H9 (cell line): ENCODE measurements at regions not wholly inside any gene's neighbourhood (a gene's known extent, or its start where the extent isn't known, plus 50 kb on each side); places are given as distances from the start of the nearest gene placed in this dataset.

Experiments
- DNase-seq: peaks from one replicate; pipeline ENCODE4 v3.0.0-alpha.2; 2017
- H2AFZ ChIP-seq: one replicate; pipeline ENCODE4 v1.6.1; 2013; ENCODE audit warnings: mild to moderate bottlenecking, low read length, control low read depth, moderate library complexity
- H2AK5ac ChIP-seq: 2 replicates; pipeline ENCODE4 v1.6.1; 2013; ENCODE audit warnings: low read length, control low read depth, mixed read lengths; ENCODE audit not compliant: insufficient read length
- H2BK120ac ChIP-seq: one replicate; pipeline ENCODE4 v1.6.1; 2013; ENCODE audit warnings: low read depth, mild to moderate bottlenecking, low read length, control low read depth, inconsistent platforms; ENCODE audit not compliant: poor library complexity, severe bottlenecking
- H2BK12ac ChIP-seq: 2 replicates; pipeline ENCODE4 v1.6.1; 2013; ENCODE audit warnings: low read length, control low read depth, mixed read lengths, low read depth; ENCODE audit not compliant: insufficient read length
- H2BK15ac ChIP-seq: 2 replicates; pipeline ENCODE4 v1.6.1; 2013; ENCODE audit warnings: low read depth, low read length, control low read depth
- H2BK20ac ChIP-seq: one replicate; pipeline ENCODE4 v1.6.1; 2013; ENCODE audit warnings: low read depth, mild to moderate bottlenecking, low read length, control low read depth, inconsistent platforms; ENCODE audit not compliant: poor library complexity, severe bottlenecking
- H2BK5ac ChIP-seq: 2 replicates; pipeline ENCODE4 v1.6.1; 2013; ENCODE audit warnings: low read length, control low read depth, mixed read lengths; ENCODE audit not compliant: insufficient read length
- H3K14ac ChIP-seq: 2 replicates; pipeline ENCODE4 v1.6.1; 2013; ENCODE audit warnings: low read length, control low read depth; ENCODE audit not compliant: insufficient read depth
- H3K18ac ChIP-seq: 2 replicates; pipeline ENCODE4 v1.6.1; 2013; ENCODE audit warnings: low read depth, mild to moderate bottlenecking, mixed read lengths, low read length, control low read depth; ENCODE audit not compliant: insufficient read length
- H3K23ac ChIP-seq: 2 replicates; pipeline ENCODE4 v1.6.1; 2013; ENCODE audit warnings: low read length, control low read depth, mixed read lengths, low read depth; ENCODE audit not compliant: insufficient read length
- H3K23me2 ChIP-seq: 2 replicates; pipeline ENCODE4 v1.6.1; 2013; ENCODE audit warnings: low read depth, mild to moderate bottlenecking, mixed read lengths, low read length, control low read depth; ENCODE audit not compliant: insufficient read length, poor library complexity, severe bottlenecking
- H3K27ac ChIP-seq: 2 replicates; pipeline ENCODE4 v1.5.1; 2013; ENCODE audit warnings: low read length, control low read depth, mixed read lengths, low read depth; ENCODE audit not compliant: insufficient read length
- H3K27me3 ChIP-seq: 2 replicates; pipeline ENCODE4 v1.6.1; 2013; ENCODE audit warnings: low read length, control low read depth, inconsistent platforms; ENCODE audit not compliant: insufficient read depth
- H3K4ac ChIP-seq: 2 replicates; pipeline ENCODE4 v1.6.1; 2013; ENCODE audit warnings: low read depth, mild to moderate bottlenecking, control low read depth, inconsistent platforms, low read length, moderate library complexity
- H3K4me1 ChIP-seq: 2 replicates; pipeline ENCODE4 v1.6.1; 2013; ENCODE audit warnings: low read length, control low read depth, inconsistent platforms; ENCODE audit not compliant: insufficient read depth
- H3K4me2 ChIP-seq: 2 replicates; pipeline ENCODE4 v1.6.1; 2013; ENCODE audit warnings: low read length, control low read depth, mixed read lengths; ENCODE audit not compliant: insufficient read length, insufficient read depth
- H3K56ac ChIP-seq: 2 replicates; pipeline ENCODE4 v1.6.1; 2013; ENCODE audit warnings: low read depth, mild to moderate bottlenecking, mixed read lengths, low read length, control low read depth; ENCODE audit not compliant: insufficient read length
- H3K79me1 ChIP-seq: 2 replicates; pipeline ENCODE4 v1.6.1; 2013; ENCODE audit warnings: low read depth, mild to moderate bottlenecking, moderate library complexity, low read length, control low read depth, inconsistent platforms; ENCODE audit not compliant: insufficient read depth, poor library complexity, severe bottlenecking
- H3K79me2 ChIP-seq: 2 replicates; pipeline ENCODE4 v1.6.1; 2013; ENCODE audit warnings: low read length, control low read depth, inconsistent platforms; ENCODE audit not compliant: insufficient read depth
- H3K9ac ChIP-seq: 2 replicates; pipeline ENCODE4 v1.6.1; 2013; ENCODE audit warnings: low read length, control low read depth, mixed read lengths; ENCODE audit not compliant: insufficient read length; ENCODE audit errors: extremely low read depth
- H3K9me3 ChIP-seq: one replicate; pipeline ENCODE4 v1.6.1; 2013; ENCODE audit warnings: low read depth, low read length, inconsistent platforms; ENCODE audit not compliant: control insufficient read depth
- H3T11ph ChIP-seq: one replicate; pipeline ENCODE4 v1.6.1; 2013; ENCODE audit warnings: mild to moderate bottlenecking, low read length, control low read depth, inconsistent platforms
- H4K20me1 ChIP-seq: one replicate; pipeline ENCODE4 v1.6.1; 2013; ENCODE audit not compliant: control insufficient read depth, insufficient read length, insufficient read depth
- H4K5ac ChIP-seq: 2 replicates; pipeline ENCODE4 v1.6.1; 2013; ENCODE audit warnings: low read depth, mild to moderate bottlenecking, mixed read lengths, low read length, control low read depth; ENCODE audit not compliant: insufficient read length
- H4K8ac ChIP-seq: replicated peaks from 2 replicates; pipeline ENCODE4 v1.6.1; 2013; ENCODE audit warnings: low read length, control low read depth, mixed read lengths, low read depth; ENCODE audit not compliant: insufficient read length
- H4K91ac ChIP-seq: 2 replicates; pipeline ENCODE4 v1.6.1; 2013; ENCODE audit warnings: low read depth, mild to moderate bottlenecking, moderate library complexity, mixed read lengths, low read length, control low read depth; ENCODE audit not compliant: insufficient read length
- H3K27ac Mint-ChIP-seq, 3 experiments: 2 replicates in 2 of 3; 3 replicates in 1 of 3; pipeline ENCODE4 v1.8.0; 2020 to 2021; ENCODE audit warnings: mixed read lengths in 3 of 3, mild to moderate bottlenecking in 1 of 3, moderate library complexity in 1 of 3
- H3K27me3 Mint-ChIP-seq: 2 replicates; pipeline ENCODE4 v1.8.0; 2021; ENCODE audit warnings: low read depth, mild to moderate bottlenecking, moderate library complexity, mixed read lengths
- H3K36me3 Mint-ChIP-seq, 3 experiments: 2 replicates in 2 of 3; 3 replicates in 1 of 3; pipeline ENCODE4 v1.8.0; 2020 to 2021; ENCODE audit warnings: low read depth in 3 of 3, mixed read lengths in 3 of 3; ENCODE audit not compliant: insufficient read depth in 1 of 3
- H3K4me1 Mint-ChIP-seq, 2 experiments: 2 replicates each; pipeline ENCODE4 v1.8.0; 2020; ENCODE audit warnings: mixed read lengths in 2 of 2
- H3K4me3 Mint-ChIP-seq, 2 experiments: 2 replicates in 1 of 2; 3 replicates in 1 of 2; pipeline ENCODE4 v1.8.0; 2020 to 2021; ENCODE audit warnings: mild to moderate bottlenecking in 2 of 2, mixed read lengths in 2 of 2, moderate library complexity in 1 of 2
- H3K9me3 Mint-ChIP-seq, 2 experiments: 2 replicates in 1 of 2; 3 replicates in 1 of 2; pipeline ENCODE4 v1.8.0; 2020; ENCODE audit warnings: mild to moderate bottlenecking in 2 of 2, mixed read lengths in 2 of 2, moderate library complexity in 1 of 2
- WGBS: extraction: QIAGEN DNeasy Blood & Tissue Kit; methylation state at CpG from one replicate; pipeline ENCODE4 v1.1.7; 2013; ENCODE audit warnings: missing lambda C conversion rate, low lambda C conversion rate, mixed read lengths; ENCODE audit not compliant: insufficient read length; ENCODE audit errors: extremely low coverage; 5-methylcytosine and 5-hydroxymethylcytosine counted together
- TF ChIP-seq, protein P1 (sequence below): fragments of 200-600 bp; sonication (generic); conservative IDR thresholded peaks from 3 replicates; pipeline ENCODE4 v1.8.0; 2021; ENCODE audit warnings: antibody characterized with exemption, mild to moderate bottlenecking

DNA sequence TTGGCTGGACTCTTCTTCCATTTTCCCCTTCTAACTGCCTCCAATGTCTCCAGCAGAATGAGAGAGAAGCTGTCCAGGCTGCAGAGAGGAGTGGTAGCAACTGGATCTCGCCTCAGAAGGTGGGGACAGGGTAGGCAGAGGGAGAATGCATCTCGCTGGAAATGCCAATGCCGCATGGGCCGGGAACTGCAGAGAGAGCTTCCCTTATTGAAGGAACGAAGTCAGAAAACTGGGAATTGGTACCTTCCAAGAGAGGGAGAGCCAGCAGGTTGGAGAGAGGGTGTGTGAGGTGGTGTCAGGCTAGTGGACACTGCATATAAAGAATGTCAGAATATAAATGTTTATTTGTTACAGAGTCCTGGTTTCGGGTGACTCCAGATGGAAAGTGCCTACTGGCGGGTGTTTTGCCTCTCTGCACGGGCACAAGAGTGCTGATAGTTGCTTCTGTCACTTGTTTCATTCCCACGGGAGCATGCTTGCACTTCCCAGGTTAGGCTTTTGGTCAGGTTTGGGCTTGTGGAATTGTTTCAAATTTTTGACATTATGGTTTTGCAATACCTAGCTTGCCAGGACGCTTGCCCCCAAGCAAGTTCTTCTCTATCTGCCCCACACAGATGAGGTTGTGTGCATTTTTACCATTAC is 156.8 kb upstream of the STS start:
- no peak overlapping the region for H2BK5ac ChIP-seq
- no peaks in the 10 kb centered on the region for H3K79me1 ChIP-seq
- no peak overlapping the region for H4K5ac ChIP-seq
- no peak overlapping the region for H3K9ac ChIP-seq
- peaks cover 12% of the 10 kb centered on the region for H3K9me3 ChIP-seq
- H3T11ph ChIP-seq, result no peak overlapping the region
- no peaks in the 10 kb centered on the region for H4K20me1 ChIP-seq
- H3K14ac ChIP-seq, result no peak overlapping the region
- peaks cover 14% of the 10 kb centered on the region for H3K4me1 ChIP-seq
- no peak overlapping the region for H2AK5ac ChIP-seq
- H3K18ac ChIP-seq, result no peak overlapping the region
- DNase-seq, result no peak
- H3K27me3 ChIP-seq, result no peaks in the 10 kb centered on the region
- TF ChIP-seq, protein P1, sequence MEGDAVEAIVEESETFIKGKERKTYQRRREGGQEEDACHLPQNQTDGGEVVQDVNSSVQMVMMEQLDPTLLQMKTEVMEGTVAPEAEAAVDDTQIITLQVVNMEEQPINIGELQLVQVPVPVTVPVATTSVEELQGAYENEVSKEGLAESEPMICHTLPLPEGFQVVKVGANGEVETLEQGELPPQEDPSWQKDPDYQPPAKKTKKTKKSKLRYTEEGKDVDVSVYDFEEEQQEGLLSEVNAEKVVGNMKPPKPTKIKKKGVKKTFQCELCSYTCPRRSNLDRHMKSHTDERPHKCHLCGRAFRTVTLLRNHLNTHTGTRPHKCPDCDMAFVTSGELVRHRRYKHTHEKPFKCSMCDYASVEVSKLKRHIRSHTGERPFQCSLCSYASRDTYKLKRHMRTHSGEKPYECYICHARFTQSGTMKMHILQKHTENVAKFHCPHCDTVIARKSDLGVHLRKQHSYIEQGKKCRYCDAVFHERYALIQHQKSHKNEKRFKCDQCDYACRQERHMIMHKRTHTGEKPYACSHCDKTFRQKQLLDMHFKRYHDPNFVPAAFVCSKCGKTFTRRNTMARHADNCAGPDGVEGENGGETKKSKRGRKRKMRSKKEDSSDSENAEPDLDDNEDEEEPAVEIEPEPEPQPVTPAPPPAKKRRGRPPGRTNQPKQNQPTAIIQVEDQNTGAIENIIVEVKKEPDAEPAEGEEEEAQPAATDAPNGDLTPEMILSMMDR, result no peak
- H3K56ac ChIP-seq, result no peak overlapping the region
- H2BK15ac ChIP-seq, result no peak overlapping the region
- H3K27ac ChIP-seq, result no peak overlapping the region
- no peak overlapping the region for H2AFZ ChIP-seq
- Mint-ChIP-seq H3K4me3 (no peak overlapping the region), H3K27me3 (no peaks in the 10 kb centered on the region), H3K9me3 (peaks cover 17% of the 10 kb centered on the region in 2 experiments), H3K36me3 (peaks cover 9 to 22% (median 11%) of the 10 kb centered on the region in 3 experiments), H3K4me1 (peaks cover 39 to 42% of the 10 kb centered on the region in 2 experiments), H3K27ac (peak overlapping the region in 2 of 3 experiments; percentile 5 to 24; a peak in 2 of 7 replicates)
- H2BK20ac ChIP-seq, result no peak overlapping the region
- H3K4me2 ChIP-seq, result no peak overlapping the region
- no peak overlapping the region for H2BK12ac ChIP-seq
- no peaks in the 10 kb centered on the region for H3K79me2 ChIP-seq
- H4K91ac ChIP-seq, result no peak overlapping the region
- H2BK120ac ChIP-seq, result no peak overlapping the region
- no CpG with 5 or more reads among the region's 10 CpGs for WGBS
- H3K4ac ChIP-seq, result no peak overlapping the region
- H3K23ac ChIP-seq, result no peak overlapping the region
- no peaks in the 10 kb centered on the region for H3K23me2 ChIP-seq
- H4K8ac ChIP-seq, result no peak overlapping the region
